ENCODE measurements at regions not wholly inside any gene's neighbourhood (a gene's known extent, or its start where the extent isn't known, plus 50 kb on each side); places are given as distances from the start of the nearest gene placed in this dataset.

- TF ChIP-seq CTCF (IDR thresholded peaks at IDR 0.05) (no peak), POLR2A (IDR thresholded peaks at IDR 0.05) (no peak)
Observed at GRCh38 chr6:16873698-16874097, 112.4 kb upstream of the ATXN1 start.
